Dedifferentiated amniotic fluid mesenchymal stem cell (primary cell): ENCODE measurements at regions not wholly inside any gene's neighbourhood (a gene's known extent, or its start where the extent isn't known, plus 50 kb on each side); places are given as distances from the start of the nearest gene placed in this dataset.

Source experiments
- DNase-seq: peaks from one replicate; pipeline ENCODE4 v3.0.0-alpha.2; 2016; ENCODE audit errors: extremely low spot score

DNA sequence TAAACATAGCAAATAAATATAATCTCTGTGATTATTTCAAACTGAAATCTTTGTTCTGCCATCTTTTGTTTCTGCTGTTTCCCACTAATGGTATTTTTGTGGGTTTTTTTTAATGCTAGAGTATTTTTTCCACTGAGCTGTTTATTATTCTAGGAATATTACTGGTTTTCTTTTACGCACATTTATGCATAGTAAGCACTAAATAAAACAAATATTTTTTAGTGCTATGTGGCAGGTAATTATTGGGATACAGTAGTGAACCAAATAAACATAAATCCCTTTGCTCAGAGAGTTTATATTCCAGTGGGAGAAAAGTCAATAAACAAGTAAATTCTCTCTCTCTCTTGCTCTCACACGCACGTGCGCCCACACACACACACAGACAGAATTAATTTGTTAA lies 397.4 kb downstream of the PRDM5 start:
- DNase-seq = no peak

DNA sequence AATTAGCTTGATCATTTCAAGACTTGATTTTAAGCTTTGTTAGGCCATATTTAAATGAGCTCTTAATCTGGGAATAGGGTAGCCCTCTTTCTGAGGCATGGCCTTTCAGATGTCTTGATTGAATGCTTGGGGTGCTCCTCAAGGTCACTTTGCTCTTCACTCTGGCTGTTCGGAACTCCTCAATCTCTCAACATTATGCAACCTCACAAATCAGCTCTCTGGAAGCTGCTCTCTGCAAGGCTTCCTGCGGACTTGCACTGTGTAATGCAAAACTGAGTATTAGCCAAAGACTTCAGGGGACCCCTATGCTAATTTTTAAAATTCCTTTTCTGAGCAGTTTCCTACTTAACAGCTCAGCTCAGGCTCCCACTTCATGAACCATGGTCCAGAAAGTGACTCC lies 398.3 kb downstream of the PRDM5 start:
- DNase-seq = no peak

GRCh38 chr4:120520761-120521160 lies 401.8 kb downstream of the PRDM5 start:
- no peak for DNase-seq

GRCh38 chr4:120517966-120518365 lies 404.6 kb downstream of the PRDM5 start:
- DNase-seq = peak; percentile 65

- no peak for DNase-seq
Measured at GRCh38 chr4:120509719-120510118, 412.8 kb downstream of the PRDM5 start.

DNA sequence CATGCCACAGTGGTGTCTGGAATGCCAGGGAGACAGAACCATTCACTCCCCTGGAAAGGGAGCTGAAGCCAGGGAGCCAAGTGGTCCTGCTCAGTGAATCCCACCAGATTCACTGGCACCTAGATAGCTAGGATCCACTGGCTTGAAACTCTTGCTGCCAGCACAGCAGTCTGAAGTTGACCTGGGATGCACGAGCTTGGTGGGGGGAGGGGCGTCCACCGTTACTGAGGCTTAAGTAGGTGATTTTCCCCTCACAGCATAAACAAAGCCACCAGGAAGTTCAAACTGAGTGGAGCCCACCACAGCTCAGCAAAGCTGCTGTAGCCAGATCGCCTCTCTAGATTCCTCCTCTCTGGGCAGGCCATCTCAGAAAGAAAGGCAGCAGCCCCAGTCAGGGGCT lies 413.3 kb downstream of the PRDM5 start:
- DNase-seq = no peak

GRCh38 chr4:120508036-120508435 lies 414.5 kb downstream of the PRDM5 start:
- no peak for DNase-seq

DNA sequence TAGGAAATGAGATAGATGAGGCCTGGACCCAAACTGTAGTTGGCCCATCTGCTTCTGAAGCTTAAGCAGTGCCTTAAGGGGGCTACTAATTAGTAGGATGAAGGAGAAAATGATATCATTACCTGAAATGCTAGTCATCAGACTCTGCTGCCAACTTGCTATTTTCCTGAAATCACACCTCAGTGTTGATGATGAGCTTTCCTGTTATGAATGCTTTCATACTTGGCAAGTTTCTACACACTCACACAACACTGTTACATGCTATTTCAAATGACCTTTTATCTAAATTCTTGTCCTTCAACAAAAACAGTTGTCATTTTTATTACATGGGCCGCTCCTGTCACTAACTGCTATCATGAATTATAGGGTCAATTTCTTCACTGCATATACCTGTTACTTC lies 416.0 kb downstream of the PRDM5 start:
- DNase-seq = no peak

GRCh38 chr4:120498678-120499077 lies 423.8 kb downstream of the PRDM5 start:
- no peak for DNase-seq

GRCh38 chr4:120491481-120491880 lies 424.8 kb upstream of the MAD2L1 start:
- no peak for DNase-seq

GRCh38 chr4:120481756-120482155 lies 415.1 kb upstream of the MAD2L1 start:
- peak; percentile 75 for DNase-seq

GRCh38 chr4:120472447-120473131 lies 405.9 kb upstream of the MAD2L1 start:
- DNase-seq = no peak

- no peak for DNase-seq
Measured at GRCh38 chr4:120466429-120466828, 399.8 kb upstream of the MAD2L1 start.

DNA sequence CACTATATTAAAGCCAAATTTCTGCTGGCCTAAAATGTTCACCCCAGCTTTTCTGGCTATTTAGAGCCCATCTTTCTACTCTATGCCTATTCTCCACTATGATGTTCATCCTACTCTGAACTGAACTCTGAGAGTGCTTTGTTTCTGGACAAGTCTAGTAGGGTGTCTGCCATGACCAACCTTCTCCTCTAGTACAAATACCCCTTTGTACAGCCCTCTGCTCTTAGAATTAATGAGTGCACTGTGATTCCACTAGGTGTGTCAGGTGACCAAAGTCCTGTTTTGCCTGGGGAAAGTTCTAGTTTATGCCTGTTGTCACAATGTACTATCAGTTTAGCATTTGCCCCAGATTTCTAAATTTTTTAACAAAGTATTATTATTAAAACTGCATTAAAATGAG lies 388.1 kb upstream of the MAD2L1 start:
- DNase-seq = no peak

DNA sequence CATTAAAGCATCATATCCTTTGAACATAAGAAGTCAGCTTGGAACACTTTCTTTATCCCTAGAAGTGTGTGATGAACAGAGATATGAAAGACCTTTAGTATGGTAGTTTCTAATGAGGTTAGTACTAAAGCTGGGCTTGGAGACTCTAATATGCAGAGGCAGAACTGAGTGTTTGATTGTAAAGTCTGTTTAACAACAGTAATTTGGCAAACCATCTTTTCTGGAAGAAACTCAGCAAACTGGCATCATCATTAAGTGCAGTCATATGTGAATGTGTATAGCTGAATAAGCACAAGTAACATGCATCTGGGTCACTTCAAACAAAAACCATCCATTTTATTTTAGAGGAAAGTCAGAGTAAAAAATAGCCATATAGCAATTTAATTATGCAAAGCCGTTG lies 385.9 kb upstream of the MAD2L1 start:
- DNase-seq = no peak

GRCh38 chr4:120452001-120452400 lies 385.4 kb upstream of the MAD2L1 start:
- no peak for DNase-seq

- no peak for DNase-seq
Measured at GRCh38 chr4:120447774-120448173, 381.1 kb upstream of the MAD2L1 start.

DNA sequence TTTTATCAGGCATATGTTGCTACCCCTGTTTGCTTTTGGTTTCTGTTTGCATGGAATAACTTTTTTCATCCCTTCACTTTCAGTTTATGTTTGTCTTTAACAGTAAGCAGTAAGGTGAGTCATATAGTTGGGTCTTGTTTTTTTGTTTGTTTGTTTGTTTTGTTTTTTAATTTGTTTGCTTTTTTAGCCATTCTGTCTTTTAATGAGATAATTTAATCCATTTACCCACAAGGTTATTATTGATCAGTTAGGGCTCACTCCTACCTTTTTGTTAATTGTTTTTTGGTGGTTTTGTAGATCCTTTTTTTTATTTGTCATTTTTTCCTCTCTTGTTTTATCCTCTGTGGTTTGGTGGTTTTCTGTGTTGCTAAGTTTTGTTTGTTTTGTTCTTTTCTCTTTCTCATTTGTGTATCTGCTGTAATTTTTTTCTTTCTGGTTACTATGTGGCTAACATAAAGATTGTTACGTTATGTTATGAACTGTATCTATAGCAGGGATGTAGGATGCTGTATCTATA lies 379.5 kb upstream of the MAD2L1 start:
- no peak for DNase-seq

- no peak for DNase-seq
Measured at GRCh38 chr4:120445186-120445585, 378.5 kb upstream of the MAD2L1 start.

- peak; percentile 59 for DNase-seq
Measured at GRCh38 chr4:120443116-120443515, 376.5 kb upstream of the MAD2L1 start.

DNA sequence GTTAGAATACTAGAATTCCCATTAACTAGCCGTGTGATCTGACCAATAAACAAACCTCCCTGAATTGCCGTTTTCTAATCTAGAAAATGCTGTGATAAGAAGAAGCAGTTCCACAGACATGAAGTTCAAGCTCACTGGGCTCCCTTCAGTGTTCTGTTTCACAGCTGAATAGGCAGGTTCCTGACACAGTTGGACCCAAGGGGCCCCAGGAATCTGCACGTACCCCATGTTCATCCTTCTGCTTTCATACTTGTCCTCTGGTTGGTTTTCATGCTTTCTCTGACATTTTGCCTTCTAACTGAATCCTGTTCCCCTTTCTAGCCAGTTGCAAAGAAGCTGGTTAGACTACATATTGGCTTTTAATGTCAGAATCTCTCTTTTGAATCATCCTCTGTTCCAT lies 374.1 kb upstream of the MAD2L1 start:
- DNase-seq = no peak

GRCh38 chr4:120435179-120435578 lies 368.5 kb upstream of the MAD2L1 start:
- DNase-seq = no peak

GRCh38 chr4:120434756-120435155 lies 368.1 kb upstream of the MAD2L1 start:
- no peak for DNase-seq

DNA sequence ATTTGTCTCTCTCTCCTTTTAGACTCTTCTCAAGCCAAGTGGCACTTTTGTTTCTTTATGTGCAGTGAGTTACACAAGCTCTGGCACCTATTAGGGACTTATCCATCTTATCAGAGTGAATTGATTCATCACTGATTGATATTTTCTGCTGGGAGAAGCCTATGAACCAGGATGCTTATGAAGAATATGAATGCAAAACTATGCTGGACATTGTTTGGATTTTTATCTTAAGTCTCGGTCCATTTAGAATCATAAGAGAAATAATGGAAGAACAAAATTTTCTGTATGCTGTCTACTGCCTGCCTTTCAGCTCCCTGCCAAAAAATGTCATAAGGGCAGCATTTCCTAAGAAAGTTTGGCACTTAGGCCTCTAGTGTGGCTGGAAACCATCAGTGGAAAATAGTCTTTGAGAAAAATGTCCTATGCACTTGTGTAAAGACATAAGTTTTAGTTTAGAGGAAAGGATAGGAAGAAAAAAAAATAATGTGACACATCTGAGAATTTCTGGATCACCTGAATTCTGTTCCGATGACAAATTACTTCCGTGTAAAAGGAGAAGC lies 365.7 kb upstream of the MAD2L1 start:
- no peak for DNase-seq
